Fibroblast of pulmonary artery (primary cell): ENCODE measurements at regions not wholly inside any gene's neighbourhood (a gene's known extent, or its start where the extent isn't known, plus 50 kb on each side); places are given as distances from the start of the nearest gene placed in this dataset.

Experiments used
- DNase-seq: peaks from one replicate; pipeline ENCODE4 v3.0.0-alpha.2; 2010; ENCODE audit warnings: low read depth
- H3K4me3 ChIP-seq: replicated peaks from 2 replicates; pipeline ENCODE4 v1.5.1; 2011; ENCODE audit warnings: low read depth, mild to moderate bottlenecking, control low read depth, low read length, moderate library complexity
- CTCF ChIP-seq: IDR thresholded peaks from 2 replicates; pipeline ENCODE4 v1.5.1; 2011; ENCODE audit warnings: mild to moderate bottlenecking, control low read depth, low read length, inconsistent platforms; ENCODE audit errors: missing control alignments

GRCh38 chr1:222370081-222370912 lies 177.6 kb downstream of the HHIPL2 start:
- no peak for TF ChIP-seq CTCF
- DNase-seq, result peak; percentile 29
- no peak overlapping the region for H3K4me3 ChIP-seq

GRCh38 chr1:222369148-222369547 lies 178.8 kb downstream of the HHIPL2 start:
- no peak overlapping the region for H3K4me3 ChIP-seq
- no peak for DNase-seq
- TF ChIP-seq CTCF, result no peak

- no peak for DNase-seq
- no peak for TF ChIP-seq CTCF
- H3K4me3 ChIP-seq, result no peak overlapping the region
Measured at GRCh38 chr1:222358100-222358499, 189.8 kb downstream of the HHIPL2 start.

GRCh38 chr1:222357252-222357651 lies 190.7 kb downstream of the HHIPL2 start:
- no peak for TF ChIP-seq CTCF
- no peak for DNase-seq
- no peak overlapping the region for H3K4me3 ChIP-seq

- no peak for TF ChIP-seq CTCF
- H3K4me3 ChIP-seq, result no peak overlapping the region
- DNase-seq, result no peak
Measured at GRCh38 chr1:222347627-222348026, 200.3 kb downstream of the HHIPL2 start.

- TF ChIP-seq CTCF, result no peak
Measured at GRCh38 chr1:222346955-222347354, 200.9 kb downstream of the HHIPL2 start.

More at GRCh38 chr1:222346955-222347354, 200.9 kb downstream of the HHIPL2 start:
- DNase-seq, result no peak
- no peak overlapping the region for H3K4me3 ChIP-seq
